ENCODE measurements at regions not wholly inside any gene's neighbourhood (a gene's known extent, or its start where the extent isn't known, plus 50 kb on each side); places are given as distances from the start of the nearest gene placed in this dataset.

DNA sequence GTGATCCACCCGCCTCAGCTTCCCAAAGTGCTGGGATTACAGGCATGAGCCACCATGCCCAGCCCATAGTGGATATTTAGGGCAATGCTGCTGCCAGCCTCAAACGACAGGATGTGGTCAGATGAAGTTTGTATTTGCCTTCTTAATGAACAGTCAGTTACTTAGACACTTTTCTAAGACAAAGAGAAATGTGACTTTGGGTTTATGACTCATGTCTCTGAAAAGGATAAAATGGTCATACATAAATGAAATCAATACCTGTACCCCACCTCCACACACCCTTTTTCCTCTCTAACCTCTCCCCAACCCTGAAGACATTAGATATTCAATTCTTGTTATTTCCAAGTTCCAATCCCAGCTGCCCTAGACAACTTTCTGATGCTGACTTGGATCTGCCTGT lies 109.3 kb upstream of the INSIG1 start:
- Histone ChIP-seq H3K36me3 (ENCODE audit: control insufficient read depth in 1 of 2, insufficient read depth in 2 of 2, low read length in 2 of 2) (no peaks in the 10 kb centered on the region), H3K9ac (ENCODE audit: low read length) (no peak overlapping the region), H2AFZ (ENCODE audit: low read depth, low read length, poor library complexity, severe bottlenecking) (no peak overlapping the region), H3K4me3 (replicated peaks in 1 of 2; ENCODE audit: low read depth in 1 of 2, low read length in 2 of 2) (no peak overlapping the region), H3K4me1 (ENCODE audit: control insufficient read depth in 1 of 2, insufficient read depth in 2 of 2, low read length in 2 of 2) (peaks cover 0 to 3% of the 10 kb centered on the region in 2 experiments; a peak in 1 of 4 replicates), H4K20me1 (ENCODE audit: insufficient read depth) (no peaks in the 10 kb centered on the region), H3K9me3 (ENCODE audit: control insufficient read depth in 1 of 2, insufficient read depth in 1 of 2, low read depth in 1 of 2, low read length in 2 of 2) (peaks cover 14 to 19% of the 10 kb centered on the region in 2 experiments; a peak in 2 of 4 replicates), H3K9me2 (ENCODE audit: insufficient read depth) (no peaks in the 10 kb centered on the region), H3K79me2 (ENCODE audit: insufficient read depth, low read length) (no peaks in the 10 kb centered on the region), H3K4me2 (ENCODE audit: low read length) (no peak overlapping the region), H3K27me3 (ENCODE audit: insufficient read depth, low read length) (no peaks in the 10 kb centered on the region), H3K27ac (ENCODE audit: low read depth, low read length) (no peak overlapping the region)
- POLR2A ChIA-PET = no interaction called here
- ATAC-seq (no peak), DNase-seq (ENCODE audit: low read depth, low spot score) (no peak)
- RAD21 ChIA-PET (ENCODE audit: low non-redundant PET in 1 of 2, low total read pairs in 2 of 2, uncharacterized antibody in 2 of 2, unreplicated experiment in 2 of 2) = no interaction called here
- intact Hi-C loops (cut with micrococcal nuclease) = no loop called here
- no TSS peak for BruUV-seq (replicated peaks)
- TF ChIP-seq CEBPB (IDR thresholded peaks at IDR 0.05; ENCODE audit: low read depth) (no peak), EGR1 (IDR thresholded peaks at IDR 0.05; ENCODE audit: low read depth) (no peak), CBX3 (IDR thresholded peaks at IDR 0.05; ENCODE audit: low read depth) (no peak), EZH2phosphoT487 (IDR thresholded peaks at IDR 0.05; ENCODE audit: borderline replicate concordance) (no peak), ELF1 (IDR thresholded peaks at IDR 0.05; ENCODE audit: borderline replicate concordance, low read depth) (no peak), ZNF274 (IDR thresholded peaks at IDR 0.05; ENCODE audit: low read depth, low read length) (no peak), RAD21 (IDR thresholded peaks at IDR 0.05; ENCODE audit: low read depth) (no peak)
- TF ChIP-seq, protein P1, sequence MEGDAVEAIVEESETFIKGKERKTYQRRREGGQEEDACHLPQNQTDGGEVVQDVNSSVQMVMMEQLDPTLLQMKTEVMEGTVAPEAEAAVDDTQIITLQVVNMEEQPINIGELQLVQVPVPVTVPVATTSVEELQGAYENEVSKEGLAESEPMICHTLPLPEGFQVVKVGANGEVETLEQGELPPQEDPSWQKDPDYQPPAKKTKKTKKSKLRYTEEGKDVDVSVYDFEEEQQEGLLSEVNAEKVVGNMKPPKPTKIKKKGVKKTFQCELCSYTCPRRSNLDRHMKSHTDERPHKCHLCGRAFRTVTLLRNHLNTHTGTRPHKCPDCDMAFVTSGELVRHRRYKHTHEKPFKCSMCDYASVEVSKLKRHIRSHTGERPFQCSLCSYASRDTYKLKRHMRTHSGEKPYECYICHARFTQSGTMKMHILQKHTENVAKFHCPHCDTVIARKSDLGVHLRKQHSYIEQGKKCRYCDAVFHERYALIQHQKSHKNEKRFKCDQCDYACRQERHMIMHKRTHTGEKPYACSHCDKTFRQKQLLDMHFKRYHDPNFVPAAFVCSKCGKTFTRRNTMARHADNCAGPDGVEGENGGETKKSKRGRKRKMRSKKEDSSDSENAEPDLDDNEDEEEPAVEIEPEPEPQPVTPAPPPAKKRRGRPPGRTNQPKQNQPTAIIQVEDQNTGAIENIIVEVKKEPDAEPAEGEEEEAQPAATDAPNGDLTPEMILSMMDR (IDR thresholded peaks at IDR 0.05 in 2 of 3, conservative IDR thresholded peaks at IDR 0.05 in 1 of 3; ENCODE audit: borderline replicate concordance in 1 of 3, insufficient read depth in 1 of 3, low read depth in 2 of 3, low read length in 2 of 3) = no peak
- TF ChIP-seq, protein P2, sequence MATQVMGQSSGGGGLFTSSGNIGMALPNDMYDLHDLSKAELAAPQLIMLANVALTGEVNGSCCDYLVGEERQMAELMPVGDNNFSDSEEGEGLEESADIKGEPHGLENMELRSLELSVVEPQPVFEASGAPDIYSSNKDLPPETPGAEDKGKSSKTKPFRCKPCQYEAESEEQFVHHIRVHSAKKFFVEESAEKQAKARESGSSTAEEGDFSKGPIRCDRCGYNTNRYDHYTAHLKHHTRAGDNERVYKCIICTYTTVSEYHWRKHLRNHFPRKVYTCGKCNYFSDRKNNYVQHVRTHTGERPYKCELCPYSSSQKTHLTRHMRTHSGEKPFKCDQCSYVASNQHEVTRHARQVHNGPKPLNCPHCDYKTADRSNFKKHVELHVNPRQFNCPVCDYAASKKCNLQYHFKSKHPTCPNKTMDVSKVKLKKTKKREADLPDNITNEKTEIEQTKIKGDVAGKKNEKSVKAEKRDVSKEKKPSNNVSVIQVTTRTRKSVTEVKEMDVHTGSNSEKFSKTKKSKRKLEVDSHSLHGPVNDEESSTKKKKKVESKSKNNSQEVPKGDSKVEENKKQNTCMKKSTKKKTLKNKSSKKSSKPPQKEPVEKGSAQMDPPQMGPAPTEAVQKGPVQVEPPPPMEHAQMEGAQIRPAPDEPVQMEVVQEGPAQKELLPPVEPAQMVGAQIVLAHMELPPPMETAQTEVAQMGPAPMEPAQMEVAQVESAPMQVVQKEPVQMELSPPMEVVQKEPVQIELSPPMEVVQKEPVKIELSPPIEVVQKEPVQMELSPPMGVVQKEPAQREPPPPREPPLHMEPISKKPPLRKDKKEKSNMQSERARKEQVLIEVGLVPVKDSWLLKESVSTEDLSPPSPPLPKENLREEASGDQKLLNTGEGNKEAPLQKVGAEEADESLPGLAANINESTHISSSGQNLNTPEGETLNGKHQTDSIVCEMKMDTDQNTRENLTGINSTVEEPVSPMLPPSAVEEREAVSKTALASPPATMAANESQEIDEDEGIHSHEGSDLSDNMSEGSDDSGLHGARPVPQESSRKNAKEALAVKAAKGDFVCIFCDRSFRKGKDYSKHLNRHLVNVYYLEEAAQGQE (IDR thresholded peaks at IDR 0.05; ENCODE audit: low read depth) = no peak
- TF ChIP-seq, protein P3, sequence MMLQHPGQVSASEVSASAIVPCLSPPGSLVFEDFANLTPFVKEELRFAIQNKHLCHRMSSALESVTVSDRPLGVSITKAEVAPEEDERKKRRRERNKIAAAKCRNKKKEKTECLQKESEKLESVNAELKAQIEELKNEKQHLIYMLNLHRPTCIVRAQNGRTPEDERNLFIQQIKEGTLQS (IDR thresholded peaks at IDR 0.05) = no peak
- CTCF ChIA-PET = no interaction called here
